ENCODE measurements at regions not wholly inside any gene's neighbourhood (a gene's known extent, or its start where the extent isn't known, plus 50 kb on each side); places are given as distances from the start of the nearest gene placed in this dataset.

- TF ChIP-seq CTCF (IDR thresholded peaks at IDR 0.05), result no peak
- TF ChIP-seq POLR2A (IDR thresholded peaks at IDR 0.05), result no peak
Measured at GRCh38 chr7:106603346-106603745, 57.6 kb downstream of the CCDC71L start.
